ENCODE measurements at regions not wholly inside any gene's neighbourhood (a gene's known extent, or its start where the extent isn't known, plus 50 kb on each side); places are given as distances from the start of the nearest gene placed in this dataset.
"Not testable (repeated sequence)": the region's sequence is repeated elsewhere in the genome, so short reads cannot be mapped to it uniquely, and the experiment has no call there.

GRCh38 chr6:57989520-57990080 is 672.2 kb downstream of the PRIM2 start:
- not testable (repeated sequence) for H3K27ac Mint-ChIP-seq; H3K36me3 Mint-ChIP-seq (ENCODE audit: low read depth); H3K9me3 Mint-ChIP-seq; H3K4me3 Mint-ChIP-seq; DNase-seq; H3K4me1 Mint-ChIP-seq (ENCODE audit: low read depth)
- peaks cover 12% of the 10 kb centered on the region for H3K27me3 Mint-ChIP-seq

GRCh38 chr6:57998858-57999619 is 681.6 kb downstream of the PRIM2 start:
- H3K4me1 Mint-ChIP-seq (ENCODE audit: low read depth); DNase-seq; H3K27ac Mint-ChIP-seq; H3K9me3 Mint-ChIP-seq; H3K4me3 Mint-ChIP-seq; H3K36me3 Mint-ChIP-seq (ENCODE audit: low read depth): not testable (repeated sequence)
- peaks cover 10% of the 10 kb centered on the region for H3K27me3 Mint-ChIP-seq

DNA sequence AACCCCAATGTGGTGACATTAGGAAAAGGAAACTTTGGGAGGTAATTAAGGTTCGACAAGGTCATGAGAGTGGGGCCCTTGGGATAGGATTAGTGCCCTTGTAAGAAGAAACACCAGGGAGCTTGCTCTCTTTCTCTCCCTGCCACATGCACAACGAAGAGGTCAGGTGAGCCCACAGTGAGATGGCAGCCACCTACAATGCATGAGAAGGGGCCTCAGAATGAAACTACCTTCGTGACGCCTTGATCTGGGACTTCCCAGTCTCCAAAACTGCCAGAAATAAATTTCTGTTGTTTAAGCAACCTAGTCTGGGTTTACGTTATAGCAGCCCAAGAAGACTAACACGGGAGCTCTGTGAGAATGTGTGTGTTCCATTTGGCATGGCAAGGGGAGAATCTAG is 682.8 kb downstream of the PRIM2 start:
- peaks cover 10% of the 10 kb centered on the region for H3K27me3 Mint-ChIP-seq
- not testable (repeated sequence) for H3K36me3 Mint-ChIP-seq (ENCODE audit: low read depth); H3K4me1 Mint-ChIP-seq (ENCODE audit: low read depth); H3K4me3 Mint-ChIP-seq; H3K27ac Mint-ChIP-seq; DNase-seq; H3K9me3 Mint-ChIP-seq

GRCh38 chr6:58003417-58004167 is 686.2 kb downstream of the PRIM2 start:
- not testable (repeated sequence) for H3K27ac Mint-ChIP-seq; H3K27me3 Mint-ChIP-seq; H3K36me3 Mint-ChIP-seq (ENCODE audit: low read depth); DNase-seq; H3K4me3 Mint-ChIP-seq; H3K4me1 Mint-ChIP-seq (ENCODE audit: low read depth)
- H3K9me3 Mint-ChIP-seq, result peaks cover 12% of the 10 kb centered on the region

- not testable (repeated sequence) for DNase-seq; H3K27me3 Mint-ChIP-seq; H3K36me3 Mint-ChIP-seq (ENCODE audit: low read depth); H3K4me1 Mint-ChIP-seq (ENCODE audit: low read depth); H3K27ac Mint-ChIP-seq; H3K4me3 Mint-ChIP-seq
- H3K9me3 Mint-ChIP-seq, result peaks cover 12% of the 10 kb centered on the region
These were observed 690.0 kb downstream of the PRIM2 start for GRCh38 chr6:58007334-58008000.

GRCh38 chr6:58008001-58008335 is 690.5 kb downstream of the PRIM2 start:
- peaks cover 12% of the 10 kb centered on the region for H3K9me3 Mint-ChIP-seq
- not testable (repeated sequence) for H3K4me3 Mint-ChIP-seq; DNase-seq; H3K4me1 Mint-ChIP-seq (ENCODE audit: low read depth); H3K27me3 Mint-ChIP-seq; H3K27ac Mint-ChIP-seq; H3K36me3 Mint-ChIP-seq (ENCODE audit: low read depth)

DNA sequence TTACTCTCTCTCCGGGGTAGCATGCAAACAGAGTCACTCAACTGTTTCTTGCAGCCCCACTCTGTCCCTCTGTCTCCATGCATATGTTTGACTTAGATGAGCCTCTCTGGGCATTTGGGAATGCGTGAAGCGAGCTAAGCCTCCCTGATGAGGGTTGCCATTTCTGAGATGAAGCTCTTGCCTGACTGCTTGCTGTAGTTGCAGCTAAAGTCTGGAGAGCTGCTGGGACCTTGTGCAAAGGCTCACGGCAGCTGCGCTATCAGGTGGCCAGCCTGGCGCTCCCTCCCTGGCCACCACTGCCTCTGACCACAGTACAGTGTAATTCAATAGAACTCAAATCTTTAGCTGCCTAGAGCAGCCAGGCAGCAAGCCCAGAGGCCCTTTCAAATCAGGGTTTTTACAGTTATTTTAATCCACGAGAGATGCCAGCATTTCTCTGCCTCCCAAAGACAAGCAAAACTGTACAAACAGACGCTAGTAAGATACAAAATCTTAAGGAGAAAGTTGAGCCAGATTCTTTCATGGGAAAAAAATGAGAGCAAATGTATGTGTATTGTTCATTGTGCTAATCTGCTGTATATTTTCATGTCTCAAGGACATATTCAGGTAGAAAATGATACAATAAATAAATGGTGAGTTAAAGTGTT is 694.6 kb downstream of the PRIM2 start:
- not testable (repeated sequence) for H3K9me3 Mint-ChIP-seq; H3K4me3 Mint-ChIP-seq; H3K36me3 Mint-ChIP-seq (ENCODE audit: low read depth); H3K27me3 Mint-ChIP-seq; DNase-seq; H3K4me1 Mint-ChIP-seq (ENCODE audit: low read depth); H3K27ac Mint-ChIP-seq

DNA sequence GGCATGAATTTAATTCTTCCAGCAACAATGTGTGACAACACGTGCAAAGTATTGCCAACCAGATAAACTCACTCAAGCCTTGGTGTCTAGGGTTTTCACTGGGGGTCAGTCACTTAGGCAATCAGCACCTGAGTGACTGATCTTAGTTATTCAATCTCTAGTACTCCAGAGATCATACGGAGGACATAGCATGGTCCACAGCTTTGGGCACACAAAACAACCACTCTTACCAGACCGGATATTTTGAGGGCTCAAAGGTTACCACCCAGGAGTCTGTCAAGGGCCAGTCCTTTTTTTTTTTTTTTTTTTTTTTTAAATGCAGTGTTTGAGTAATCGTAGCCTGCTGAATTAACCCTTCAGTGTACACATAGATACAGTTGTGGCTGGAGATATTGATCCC is 699.2 kb downstream of the PRIM2 start:
- H3K27me3 Mint-ChIP-seq; H3K27ac Mint-ChIP-seq; H3K36me3 Mint-ChIP-seq (ENCODE audit: low read depth); H3K9me3 Mint-ChIP-seq; H3K4me1 Mint-ChIP-seq (ENCODE audit: low read depth); DNase-seq; H3K4me3 Mint-ChIP-seq: not testable (repeated sequence)

DNA sequence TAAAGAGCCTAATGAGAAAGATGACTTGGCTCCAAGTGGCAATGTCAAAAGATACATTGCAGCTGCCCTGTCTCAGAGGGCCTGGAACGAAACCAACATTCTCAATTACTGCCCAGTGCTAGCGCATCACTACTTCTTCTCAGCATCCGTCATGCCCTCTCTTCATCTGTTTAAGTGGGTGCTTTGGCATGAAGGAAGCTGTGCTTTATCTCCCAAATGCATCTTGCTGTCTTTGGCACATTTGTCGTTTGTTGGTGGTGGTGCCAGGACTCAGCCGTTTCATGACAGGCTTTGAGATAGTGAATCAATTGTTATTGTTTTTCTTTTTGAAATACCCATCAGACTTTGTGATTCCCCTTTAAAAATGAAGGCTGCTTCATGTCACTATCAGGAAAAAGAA is 710.8 kb downstream of the PRIM2 start:
- not testable (repeated sequence) for H3K27me3 Mint-ChIP-seq; H3K27ac Mint-ChIP-seq; H3K4me1 Mint-ChIP-seq (ENCODE audit: low read depth); H3K4me3 Mint-ChIP-seq; H3K36me3 Mint-ChIP-seq (ENCODE audit: low read depth); DNase-seq; H3K9me3 Mint-ChIP-seq

- H3K9me3 Mint-ChIP-seq; H3K27me3 Mint-ChIP-seq; DNase-seq; H3K4me3 Mint-ChIP-seq; H3K4me1 Mint-ChIP-seq (ENCODE audit: low read depth); H3K27ac Mint-ChIP-seq; H3K36me3 Mint-ChIP-seq (ENCODE audit: low read depth): not testable (repeated sequence)
These were observed 720.8 kb downstream of the PRIM2 start for GRCh38 chr6:58038213-58038612.

DNA sequence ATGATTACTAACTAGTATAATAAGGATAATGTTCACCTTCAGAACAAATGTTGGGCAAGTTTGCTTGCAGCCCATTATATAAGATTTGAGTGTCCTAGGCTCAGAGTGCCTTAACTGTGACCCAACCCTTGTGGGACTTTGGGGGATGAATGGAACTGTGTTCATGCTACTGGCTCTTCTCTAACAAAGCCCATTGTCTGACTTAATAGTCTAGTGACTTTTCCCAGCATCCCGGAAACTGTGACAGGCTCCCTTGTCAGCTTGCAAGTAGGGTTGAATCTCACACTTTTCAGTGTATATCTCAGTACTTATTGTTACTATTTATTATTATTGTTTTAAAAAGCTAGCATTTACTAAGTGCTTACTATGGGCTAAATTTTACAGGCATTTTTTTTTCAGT is 729.2 kb downstream of the PRIM2 start:
- H3K36me3 Mint-ChIP-seq (ENCODE audit: low read depth); H3K27me3 Mint-ChIP-seq; H3K4me3 Mint-ChIP-seq; DNase-seq; H3K4me1 Mint-ChIP-seq (ENCODE audit: low read depth); H3K9me3 Mint-ChIP-seq; H3K27ac Mint-ChIP-seq: not testable (repeated sequence)

DNA sequence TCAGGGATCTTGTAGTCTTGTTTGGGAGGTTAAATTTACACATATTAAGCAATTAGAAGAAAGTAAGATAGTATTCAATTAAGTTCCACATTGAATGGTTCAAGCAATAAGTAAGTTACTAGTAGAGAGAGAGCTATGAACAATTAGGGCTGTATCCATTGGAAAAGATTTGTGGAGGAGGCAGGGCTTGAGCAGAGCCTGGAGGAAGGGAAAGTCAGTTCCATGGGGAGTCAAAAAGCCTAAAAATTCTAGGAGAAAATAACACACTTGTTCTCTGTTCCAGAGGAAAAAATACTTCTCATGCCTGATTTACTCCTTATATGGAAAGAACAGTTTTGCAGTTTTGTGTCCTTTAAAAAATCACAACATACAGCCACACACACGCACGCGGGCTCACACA is 730.0 kb downstream of the PRIM2 start:
- not testable (repeated sequence) for H3K4me1 Mint-ChIP-seq (ENCODE audit: low read depth); H3K4me3 Mint-ChIP-seq; H3K27ac Mint-ChIP-seq; H3K27me3 Mint-ChIP-seq; H3K9me3 Mint-ChIP-seq; DNase-seq; H3K36me3 Mint-ChIP-seq (ENCODE audit: low read depth)

- H3K4me3 Mint-ChIP-seq; H3K4me1 Mint-ChIP-seq (ENCODE audit: low read depth); H3K36me3 Mint-ChIP-seq (ENCODE audit: low read depth); H3K9me3 Mint-ChIP-seq; H3K27ac Mint-ChIP-seq; DNase-seq; H3K27me3 Mint-ChIP-seq: not testable (repeated sequence)
These were observed 730.4 kb downstream of the PRIM2 start for GRCh38 chr6:58047865-58048264.

DNA sequence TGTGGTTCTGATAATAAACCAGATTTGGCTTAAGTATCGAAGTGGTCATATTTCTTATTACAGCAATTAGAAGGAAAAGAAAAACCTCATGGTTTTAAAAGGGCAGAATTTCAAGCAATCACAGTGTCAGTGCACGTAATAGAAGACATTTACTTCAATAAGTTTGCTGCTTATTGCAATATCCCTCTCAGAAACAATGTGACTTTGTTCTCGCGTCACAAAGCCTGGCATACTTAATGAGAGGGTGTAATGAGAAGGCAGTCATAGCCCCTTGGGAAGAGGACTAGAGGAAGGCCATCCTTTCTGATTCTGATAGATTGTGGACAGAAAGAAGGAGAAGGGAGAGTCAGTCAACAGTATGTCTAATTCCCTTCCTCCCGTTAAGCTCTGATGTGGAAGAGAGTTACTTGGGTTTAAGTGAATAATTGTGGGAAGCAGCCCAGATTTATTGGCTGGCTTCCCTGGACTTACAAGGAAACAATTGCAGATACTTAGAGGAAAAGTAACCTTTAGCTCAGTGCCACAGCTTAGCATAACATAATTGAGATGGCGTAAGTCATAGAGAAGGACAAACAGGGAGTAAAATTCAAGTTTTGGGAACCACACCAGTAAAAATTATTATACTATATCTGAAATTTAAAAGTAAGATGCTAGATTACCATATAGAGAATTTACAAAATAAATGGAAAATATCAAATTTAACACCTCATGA is 738.2 kb downstream of the PRIM2 start:
- not testable (repeated sequence) for H3K4me1 Mint-ChIP-seq (ENCODE audit: low read depth); H3K4me3 Mint-ChIP-seq; H3K27me3 Mint-ChIP-seq; H3K36me3 Mint-ChIP-seq (ENCODE audit: low read depth); H3K9me3 Mint-ChIP-seq; H3K27ac Mint-ChIP-seq; DNase-seq

All from activated T-cell treated with anti-CD3 and anti-CD28 coated beads, Interleukin-2, amount 50 U/mL, for 24 hours (primary cell).